Thyroid gland (tissue), 4 donors: ENCODE measurements at regions not wholly inside any gene's neighbourhood (a gene's known extent, or its start where the extent isn't known, plus 50 kb on each side); places are given as distances from the start of the nearest gene placed in this dataset.

Experiments used
- DNase-seq, 2 donors: peaks; one replicate each; pipeline ENCODE4 v3.0.0-alpha.2; 2019
- H3K27ac ChIP-seq, 3 donors: fragments of 200-600 bp; sonication (generic); 1 replicate in 2 of 3; 2 replicates in 1 of 3; pipeline ENCODE4 v1.5.1; 2016 to 2019; ENCODE audit warnings: mild to moderate bottlenecking in 1 of 3, moderate library complexity in 1 of 3
- H3K27me3 ChIP-seq: fragments of 200-600 bp; sonication (generic); one replicate; pipeline ENCODE4 v1.5.1; 2019
- H3K36me3 ChIP-seq, 2 donors: fragments of 200-600 bp; sonication (generic); one replicate each; pipeline ENCODE4 v1.5.1; 2016 to 2019
- H3K4me1 ChIP-seq, 2 donors: fragments of 200-600 bp; sonication (generic); one replicate each; pipeline ENCODE4 v1.5.1; 2017 to 2019
- H3K4me3 ChIP-seq, 3 donors: fragments of 200-600 bp; sonication (generic); replicated peaks in 1 of 3; 1 replicate in 2 of 3; 2 replicates in 1 of 3; pipeline ENCODE4 v1.5.1; 2016; ENCODE audit warnings: mild to moderate bottlenecking in 1 of 3
- H3K9me3 ChIP-seq: fragments of 200-600 bp; sonication (generic); one replicate; pipeline ENCODE4 v1.5.1; 2017
- CTCF ChIP-seq, 6 experiments: fragments of 200-600 bp in 3 of 6; fragments of 450-650 bp in 3 of 6; sonication (generic) in 3 of 6; IDR thresholded peaks; one replicate each; pipeline ENCODE4 v1.5.1; 2016 to 2019; ENCODE audit warnings: antibody characterized with exemption in 6 of 6, mild to moderate bottlenecking in 2 of 6, inconsistent platforms in 1 of 6, moderate library complexity in 1 of 6
- POLR2A ChIP-seq, 2 donors: fragments of 450-650 bp; IDR thresholded peaks; one replicate each; pipeline ENCODE4 v1.6.1; 2017; ENCODE audit warnings: antibody characterized with exemption in 2 of 2, mild to moderate bottlenecking in 2 of 2, moderate library complexity in 1 of 2
- WGBS, 2 donors: methylation state at CpG; one replicate each; pipeline ENCODE4 v1.1.5; 2017; 5-methylcytosine and 5-hydroxymethylcytosine counted together
- intact Hi-C: fragments of 100-400 bp; cut with DNase I; formaldehyde crosslinking; loops from one replicate; pipeline ENCODE4 v1.15.1; 2023

- Histone ChIP-seq H3K36me3 (no peaks in the 10 kb centered on the region), H3K27me3 (no peaks in the 10 kb centered on the region), H3K27ac (no peak overlapping the region), H3K9me3 (no peaks in the 10 kb centered on the region), H3K4me3 (no peak overlapping the region), H3K4me1 (no peaks in the 10 kb centered on the region)
- WGBS, 2 donors = 62 to 68% methylated on average over 2 of the region's 2 CpGs
- intact Hi-C loops = no loop called here
- TF ChIP-seq CTCF (IDR thresholded peaks at IDR 0.05) = no peak
- no peak for TF ChIP-seq POLR2A (IDR thresholded peaks at IDR 0.05)
- DNase-seq = no peak
These were observed 209.9 kb downstream of the TDRD15 start for GRCh38 chr2:21333684-21334083.

- H3K4me3 ChIP-seq = no peak overlapping the region
- no peak overlapping the region for H3K27ac ChIP-seq
- 88 to 90% methylated on average over 2 of the region's 2 CpGs for WGBS, 2 donors
- no peak for TF ChIP-seq CTCF (IDR thresholded peaks at IDR 0.05)
- no peak for TF ChIP-seq POLR2A (IDR thresholded peaks at IDR 0.05)
- H3K36me3 ChIP-seq = no peaks in the 10 kb centered on the region
- DNase-seq = no peak
- intact Hi-C loops = no loop called here
- no peaks in the 10 kb centered on the region for H3K4me1 ChIP-seq
- H3K27me3 ChIP-seq = no peaks in the 10 kb centered on the region
- H3K9me3 ChIP-seq = no peaks in the 10 kb centered on the region
These were observed 223.2 kb downstream of the TDRD15 start for GRCh38 chr2:21346984-21347383.

- no peak for DNase-seq
- no peaks in the 10 kb centered on the region for H3K27me3 ChIP-seq
- H3K36me3 ChIP-seq = no peaks in the 10 kb centered on the region
- no peak for TF ChIP-seq CTCF (IDR thresholded peaks at IDR 0.05)
- no peaks in the 10 kb centered on the region for H3K4me1 ChIP-seq
- intact Hi-C loops = no loop called here
- no peak overlapping the region for H3K4me3 ChIP-seq
- H3K9me3 ChIP-seq = no peaks in the 10 kb centered on the region
- WGBS, 2 donors = 69 to 73% methylated on average over 3 of the region's 3 CpGs
- no peak overlapping the region for H3K27ac ChIP-seq
These were observed 230.3 kb downstream of the TDRD15 start for GRCh38 chr2:21353879-21354679.

- no peak for TF ChIP-seq CTCF (IDR thresholded peaks at IDR 0.05)
- no peak for TF ChIP-seq POLR2A (IDR thresholded peaks at IDR 0.05)
- H3K4me1 ChIP-seq = no peaks in the 10 kb centered on the region
- no peak overlapping the region for H3K27ac ChIP-seq
- intact Hi-C loops = no loop called here
- 42 to 60% methylated on average over 9 of the region's 9 CpGs for WGBS, 2 donors
- DNase-seq = no peak
- H3K27me3 ChIP-seq = no peaks in the 10 kb centered on the region
- no peaks in the 10 kb centered on the region for H3K9me3 ChIP-seq
- H3K36me3 ChIP-seq = no peaks in the 10 kb centered on the region
- no peak overlapping the region for H3K4me3 ChIP-seq
These were observed 232.5 kb downstream of the TDRD15 start for GRCh38 chr2:21356086-21356856.

- H3K27ac ChIP-seq = no peak overlapping the region
- intact Hi-C loops = no loop called here
- H3K9me3 ChIP-seq = no peaks in the 10 kb centered on the region
- no peaks in the 10 kb centered on the region for H3K4me1 ChIP-seq
- TF ChIP-seq POLR2A (IDR thresholded peaks at IDR 0.05) (no peak), CTCF (IDR thresholded peaks at IDR 0.05) (no peak)
- no peaks in the 10 kb centered on the region for H3K36me3 ChIP-seq
- H3K4me3 ChIP-seq = no peak overlapping the region
- DNase-seq = no peak
- 72 to 74% methylated on average over 3 of the region's 3 CpGs for WGBS, 2 donors
- H3K27me3 ChIP-seq = no peaks in the 10 kb centered on the region
These were observed 233.1 kb downstream of the TDRD15 start for GRCh38 chr2:21356857-21357255.
